Colonic mucosa (tissue), 4 donors: ENCODE measurements at regions not wholly inside any gene's neighbourhood (a gene's known extent, or its start where the extent isn't known, plus 50 kb on each side); places are given as distances from the start of the nearest gene placed in this dataset.

Experiments used
- DNase-seq: peaks from one replicate; pipeline ENCODE4 v3.0.0-alpha.2; 2020
- H3K27ac ChIP-seq: fragments of 200-600 bp; one replicate; pipeline ENCODE4 v1.8.0; 2021
- H3K27me3 ChIP-seq: fragments of 200-600 bp; one replicate; pipeline ENCODE4 v1.8.0; 2021
- H3K36me3 ChIP-seq: fragments of 200-600 bp; one replicate; pipeline ENCODE4 v1.8.0; 2021
- H3K4me1 ChIP-seq: fragments of 200-600 bp; one replicate; pipeline ENCODE4 v1.8.0; 2021; ENCODE audit warnings: mild to moderate bottlenecking
- H3K4me3 ChIP-seq: fragments of 200-600 bp; one replicate; pipeline ENCODE4 v1.8.0; 2021
- H3K9ac ChIP-seq, 2 donors: one replicate each; pipeline ENCODE4 v1.7.0; 2013; ENCODE audit warnings: control low read depth in 2 of 2, low read depth in 2 of 2, low read length in 2 of 2
- H3K9me3 ChIP-seq: fragments of 200-600 bp; one replicate; pipeline ENCODE4 v1.8.0; 2021
- CTCF ChIP-seq: fragments of 200-600 bp; IDR thresholded peaks from one replicate; pipeline ENCODE4 v1.8.0; 2022; ENCODE audit warnings: antibody characterized with exemption, mild to moderate bottlenecking
- intact Hi-C: fragments of 100-400 bp; cut with DNase I; formaldehyde crosslinking; loops from one replicate; pipeline ENCODE4 v1.14.1; 2022
- donor health status: healthy.
- donor health status: DM: no; HTN: no; CAD: no.
- donor health status: DM: no; HTN: no; CAD: no.

- DNase-seq: no peak
- no peaks in the 10 kb centered on the region for H3K27me3 ChIP-seq
- no peaks in the 10 kb centered on the region for H3K9me3 ChIP-seq
- no peak overlapping the region for H3K27ac ChIP-seq
- H3K4me1 ChIP-seq: no peaks in the 10 kb centered on the region
- no peak overlapping the region for H3K4me3 ChIP-seq
- intact Hi-C loops: no loop called here
- H3K36me3 ChIP-seq: no peaks in the 10 kb centered on the region
- no peak for TF ChIP-seq CTCF
- no peak overlapping the region for H3K9ac ChIP-seq
Measured at GRCh38 chr10:128563387-128563786, 437.2 kb upstream of the MKI67 start.

GRCh38 chr10:128563904-128564303 lies 437.7 kb upstream of the MKI67 start:
- no peaks in the 10 kb centered on the region for H3K36me3 ChIP-seq
- DNase-seq: no peak
- H3K9me3 ChIP-seq: no peaks in the 10 kb centered on the region
- H3K27ac ChIP-seq: no peak overlapping the region
- no peak overlapping the region for H3K9ac ChIP-seq
- H3K4me1 ChIP-seq: no peaks in the 10 kb centered on the region
- no peaks in the 10 kb centered on the region for H3K27me3 ChIP-seq
- intact Hi-C loops: no loop called here
- no peak overlapping the region for H3K4me3 ChIP-seq
- no peak for TF ChIP-seq CTCF

GRCh38 chr10:128566361-128566968 lies 440.2 kb upstream of the MKI67 start:
- no peak overlapping the region for H3K4me3 ChIP-seq
- no peaks in the 10 kb centered on the region for H3K4me1 ChIP-seq
- H3K9me3 ChIP-seq: no peaks in the 10 kb centered on the region
- H3K27ac ChIP-seq: no peak overlapping the region
- intact Hi-C loops: no loop called here
- no peak for TF ChIP-seq CTCF
- no peak for DNase-seq
- H3K36me3 ChIP-seq: no peaks in the 10 kb centered on the region
- no peaks in the 10 kb centered on the region for H3K27me3 ChIP-seq
- H3K9ac ChIP-seq: no peak overlapping the region

- intact Hi-C loops: no loop called here
Measured at GRCh38 chr10:128567551-128567950, 441.3 kb upstream of the MKI67 start.

GRCh38 chr10:128568041-128568440 lies 441.8 kb upstream of the MKI67 start:
- H3K9me3 ChIP-seq: no peaks in the 10 kb centered on the region

More at GRCh38 chr10:128567551-128567950, 441.3 kb upstream of the MKI67 start:
- H3K4me3 ChIP-seq: no peak overlapping the region
- no peaks in the 10 kb centered on the region for H3K36me3 ChIP-seq
- DNase-seq: no peak
- no peaks in the 10 kb centered on the region for H3K27me3 ChIP-seq
- TF ChIP-seq CTCF: no peak
- no peak overlapping the region for H3K27ac ChIP-seq
- no peaks in the 10 kb centered on the region for H3K9me3 ChIP-seq
- H3K4me1 ChIP-seq: no peaks in the 10 kb centered on the region
- no peak overlapping the region for H3K9ac ChIP-seq

More at GRCh38 chr10:128568041-128568440, 441.8 kb upstream of the MKI67 start:
- Histone ChIP-seq H3K9ac (no peak overlapping the region), H3K36me3 (no peaks in the 10 kb centered on the region), H3K4me1 (no peaks in the 10 kb centered on the region), H3K27me3 (no peaks in the 10 kb centered on the region), H3K27ac (no peak overlapping the region), H3K4me3 (no peak overlapping the region)
- no peak for TF ChIP-seq CTCF
- no peak for DNase-seq
- intact Hi-C loops: no loop called here
